GM12892 (cell line): ENCODE measurements at regions not wholly inside any gene's neighbourhood (a gene's known extent, or its start where the extent isn't known, plus 50 kb on each side); places are given as distances from the start of the nearest gene placed in this dataset.

Experiments
- POLR2A ChIP-seq: IDR thresholded peaks from 2 replicates; pipeline ENCODE4 v1.6.1; 2011; ENCODE audit warnings: low read depth, low read length, control low read depth
- POLR2AphosphoS5 ChIP-seq: IDR thresholded peaks from 2 replicates; pipeline ENCODE4 v1.6.1; 2011; ENCODE audit warnings: low read depth, low read length, control low read depth
- TAF1 ChIP-seq: IDR thresholded peaks from 2 replicates; pipeline ENCODE4 v1.6.1; 2011; ENCODE audit warnings: low read depth, mild to moderate bottlenecking, control low read depth, low read length, borderline replicate concordance

GRCh38 chr17:79294459-79295071, 219.9 kb downstream of the ENGASE start:
- TF ChIP-seq POLR2A (no peak), POLR2AphosphoS5 (no peak), TAF1 (no peak)
